Adrenal gland (tissue), 5 donors: ENCODE measurements at regions not wholly inside any gene's neighbourhood (a gene's known extent, or its start where the extent isn't known, plus 50 kb on each side); places are given as distances from the start of the nearest gene placed in this dataset.

Source experiments
- CTCF ChIP-seq, 6 experiments: fragments of 450-650 bp in 4 of 6; fragments of 200-600 bp in 2 of 6; sonication (generic) in 1 of 6; IDR thresholded peaks; 1 replicate in 5 of 6; 2 replicates in 1 of 6; pipeline versions ENCODE4 v1.5.1 to v1.8.0; 2016 to 2021; ENCODE audit warnings: antibody characterized with exemption in 6 of 6, mild to moderate bottlenecking in 2 of 6, moderate library complexity in 1 of 6
- POLR2A ChIP-seq, 2 donors: fragments of 450-650 bp; IDR thresholded peaks; one replicate each; pipeline ENCODE4 v1.6.1; 2017; ENCODE audit warnings: antibody characterized with exemption in 2 of 2, mild to moderate bottlenecking in 2 of 2, moderate library complexity in 1 of 2
- donor health status: DM: no; HTN: no; CAD: no.

- no peak for TF ChIP-seq CTCF (IDR thresholded peaks at IDR 0.05)
- no peak for TF ChIP-seq POLR2A (IDR thresholded peaks at IDR 0.05)
Measured at GRCh38 chr6:109897561-109898080, 80.5 kb upstream of the GPR6 start.
